ENCODE measurements at regions not wholly inside any gene's neighbourhood (a gene's known extent, or its start where the extent isn't known, plus 50 kb on each side); places are given as distances from the start of the nearest gene placed in this dataset.

GRCh38 chr14:97217111-97217885 is 420.1 kb downstream of the VRK1 start:
- no peak for DNase-seq

GRCh38 chr14:97218274-97218673 is 421.1 kb downstream of the VRK1 start:
- DNase-seq = no peak

- peak; percentile 51 for DNase-seq
Observed at GRCh38 chr14:97218691-97219430, 421.7 kb downstream of the VRK1 start.

GRCh38 chr14:97219431-97220017 is 422.3 kb downstream of the VRK1 start:
- DNase-seq = peak; percentile 37

GRCh38 chr14:97221572-97222285 is 424.5 kb downstream of the VRK1 start:
- no peak for DNase-seq

GRCh38 chr14:97224016-97224415 is 426.8 kb downstream of the VRK1 start:
- DNase-seq = no peak

GRCh38 chr14:97230051-97230450 is 432.9 kb downstream of the VRK1 start:
- DNase-seq = no peak

GRCh38 chr14:97233319-97233985 is 436.3 kb downstream of the VRK1 start:
- DNase-seq = no peak

- DNase-seq = no peak
Observed at GRCh38 chr14:97246648-97247047, 449.5 kb downstream of the VRK1 start.

GRCh38 chr14:97248973-97249372 is 451.8 kb downstream of the VRK1 start:
- DNase-seq = no peak

GRCh38 chr14:97250931-97251330 is 453.7 kb downstream of the VRK1 start:
- no peak for DNase-seq

GRCh38 chr14:97251491-97252155 is 454.4 kb downstream of the VRK1 start:
- no peak for DNase-seq

- DNase-seq = no peak
Observed at GRCh38 chr14:97253756-97254155, 456.6 kb downstream of the VRK1 start.

GRCh38 chr14:97262336-97262735 is 465.2 kb downstream of the VRK1 start:
- no peak for DNase-seq

GRCh38 chr14:97264516-97265230 is 467.5 kb downstream of the VRK1 start:
- DNase-seq = no peak

GRCh38 chr14:97266653-97267052 is 469.5 kb downstream of the VRK1 start:
- no peak for DNase-seq

- no peak for DNase-seq
Observed at GRCh38 chr14:97267509-97267908, 470.3 kb downstream of the VRK1 start.

GRCh38 chr14:97268097-97268496 is 470.9 kb downstream of the VRK1 start:
- DNase-seq = no peak

GRCh38 chr14:97270308-97270707 is 473.1 kb downstream of the VRK1 start:
- DNase-seq = no peak

- DNase-seq = no peak
Observed at GRCh38 chr14:97271451-97271960, 474.3 kb downstream of the VRK1 start.

GRCh38 chr14:97273540-97273939 is 476.4 kb downstream of the VRK1 start:
- DNase-seq = no peak
